ENCODE measurements at regions not wholly inside any gene's neighbourhood (a gene's known extent, or its start where the extent isn't known, plus 50 kb on each side); places are given as distances from the start of the nearest gene placed in this dataset.

- H3K4me1 ChIP-seq (ENCODE audit: control insufficient read depth in 1 of 2, low read depth in 2 of 2): no peaks in the 10 kb centered on the region
- H3K27me3 ChIP-seq (replicated peaks; ENCODE audit: insufficient read depth): no peaks in the 10 kb centered on the region
- H3K9me3 ChIP-seq: no peaks in the 10 kb centered on the region
- DNase-seq (ENCODE audit: low spot score) (no peak), ATAC-seq (ENCODE audit: insufficient number of reproducible peaks, low FRiP score, low read depth) (no peak)
- H3K36me3 ChIP-seq: no peaks in the 10 kb centered on the region
- TF ChIP-seq CTCF (IDR thresholded peaks at IDR 0.05): no peak
- H3K4me3 ChIP-seq: no peak overlapping the region
- H3K27ac ChIP-seq: no peak overlapping the region
Measured at GRCh38 chr1:216913976-216914375, 190.7 kb upstream of the ESRRG start.

GRCh38 chr1:216910081-216910840 lies 187.0 kb upstream of the ESRRG start:
- ATAC-seq (ENCODE audit: insufficient number of reproducible peaks, low FRiP score, low read depth): no peak
- Histone ChIP-seq H3K4me3 (no peak overlapping the region), H3K4me1 (ENCODE audit: control insufficient read depth in 1 of 2, low read depth in 2 of 2) (no peaks in the 10 kb centered on the region), H3K36me3 (no peaks in the 10 kb centered on the region), H3K9me3 (no peaks in the 10 kb centered on the region), H3K27ac (no peak overlapping the region), H3K27me3 (replicated peaks; ENCODE audit: insufficient read depth) (no peaks in the 10 kb centered on the region)
- DNase-seq (ENCODE audit: low spot score): no peak
- no peak for TF ChIP-seq CTCF (IDR thresholded peaks at IDR 0.05)

- ATAC-seq (ENCODE audit: insufficient number of reproducible peaks, low FRiP score, low read depth): no peak
- H3K9me3 ChIP-seq: no peaks in the 10 kb centered on the region
- H3K27ac ChIP-seq: no peak overlapping the region
- H3K27me3 ChIP-seq (replicated peaks; ENCODE audit: insufficient read depth): no peaks in the 10 kb centered on the region
- H3K4me3 ChIP-seq: no peak overlapping the region
- DNase-seq (ENCODE audit: low spot score): no peak
- TF ChIP-seq CTCF (IDR thresholded peaks at IDR 0.05): no peak
- no peaks in the 10 kb centered on the region for H3K36me3 ChIP-seq
- H3K4me1 ChIP-seq (ENCODE audit: control insufficient read depth in 1 of 2, low read depth in 2 of 2): no peaks in the 10 kb centered on the region
Measured at GRCh38 chr1:216908126-216908525, 184.9 kb upstream of the ESRRG start.

GRCh38 chr1:216907100-216907499 lies 183.9 kb upstream of the ESRRG start:
- ATAC-seq (ENCODE audit: insufficient number of reproducible peaks, low FRiP score, low read depth): no peak
- Histone ChIP-seq H3K4me1 (ENCODE audit: control insufficient read depth in 1 of 2, low read depth in 2 of 2) (no peaks in the 10 kb centered on the region), H3K4me3 (no peak overlapping the region), H3K9me3 (no peaks in the 10 kb centered on the region), H3K36me3 (no peaks in the 10 kb centered on the region), H3K27me3 (replicated peaks; ENCODE audit: insufficient read depth) (no peaks in the 10 kb centered on the region), H3K27ac (no peak overlapping the region)
- no peak for DNase-seq (ENCODE audit: low spot score)
- no peak for TF ChIP-seq CTCF (IDR thresholded peaks at IDR 0.05)

- H3K27ac ChIP-seq: no peak overlapping the region
- TF ChIP-seq CTCF (IDR thresholded peaks at IDR 0.05): no peak
- no peak for DNase-seq (ENCODE audit: low spot score)
Measured at GRCh38 chr1:216905781-216906180, 182.6 kb upstream of the ESRRG start.

More at GRCh38 chr1:216905781-216906180, 182.6 kb upstream of the ESRRG start:
- no peaks in the 10 kb centered on the region for H3K4me1 ChIP-seq (ENCODE audit: control insufficient read depth in 1 of 2, low read depth in 2 of 2)
- no peaks in the 10 kb centered on the region for H3K27me3 ChIP-seq (replicated peaks; ENCODE audit: insufficient read depth)
- H3K9me3 ChIP-seq: no peaks in the 10 kb centered on the region
- ATAC-seq (ENCODE audit: insufficient number of reproducible peaks, low FRiP score, low read depth): no peak
- no peak overlapping the region for H3K4me3 ChIP-seq
- H3K36me3 ChIP-seq: no peaks in the 10 kb centered on the region

Data from thoracic aorta (tissue), 2 donors.